Caco-2 (cell line): ENCODE measurements at regions not wholly inside any gene's neighbourhood (a gene's known extent, or its start where the extent isn't known, plus 50 kb on each side); places are given as distances from the start of the nearest gene placed in this dataset.

Experiments
- BruUV-seq: library from RNA; stranded (reverse); fragments of 400-500 nt; replicated peaks from 2 replicates; lab custom pipeline; 2021; lab: Mats Ljungman, UMichigan
- CTCF ChIA-PET: fragments of 300-600 bp; sonication (Branson Sonifier 250); formaldehyde crosslinking; loops from one replicate; lab custom pipeline; 2022; ENCODE audit warnings: antibody characterized with exemption; lab: Charles Lee
- POLR2A ChIA-PET: fragments of 300-600 bp; sonication (Branson Sonifier 250); formaldehyde crosslinking; loops from one replicate; lab custom pipeline; 2022; ENCODE audit warnings: antibody characterized with exemption; lab: Charles Lee
- DNase-seq, 2 experiments: peaks; one replicate each; pipeline versions ENCODE4 v3.0.0 to v3.0.0-alpha.2; 2020 to 2022
- H3K27me3 ChIP-seq: replicated peaks from 2 replicates; pipeline ENCODE4 v1.6.0; 2011; ENCODE audit warnings: low read length; ENCODE audit not compliant: control insufficient read depth, insufficient read depth
- H3K36me3 ChIP-seq: 2 replicates; pipeline ENCODE4 v1.5.1; 2011; ENCODE audit warnings: low read length; ENCODE audit not compliant: control insufficient read depth, insufficient read depth
- H3K4me1 ChIP-seq: fragments of 250-450 bp; sonication (Bioruptor Pico); 2 replicates; pipeline ENCODE4 v1.5.1; 2020; ENCODE audit warnings: mild to moderate bottlenecking
- H3K4me3 ChIP-seq: 2 replicates; pipeline ENCODE4 v1.5.1; 2011; ENCODE audit warnings: low read depth, mild to moderate bottlenecking, control low read depth, low read length
- H3K9me3 ChIP-seq: fragments of 250-450 bp; sonication (Bioruptor Pico); 2 replicates; pipeline ENCODE4 v1.5.1; 2020; ENCODE audit warnings: mild to moderate bottlenecking, moderate library complexity
- H3K27ac Mint-ChIP-seq: one replicate; pipeline ENCODE4 v1.8.0; 2022; ENCODE audit warnings: mixed read lengths; ENCODE audit not compliant: unreplicated experiment
- H3K27me3 Mint-ChIP-seq: one replicate; pipeline ENCODE4 v1.8.0; 2022; ENCODE audit warnings: mixed read lengths; ENCODE audit not compliant: insufficient read depth, unreplicated experiment
- H3K36me3 Mint-ChIP-seq: one replicate; pipeline ENCODE4 v1.8.0; 2022; ENCODE audit warnings: mild to moderate bottlenecking, mixed read lengths; ENCODE audit not compliant: insufficient read depth, unreplicated experiment
- H3K4me1 Mint-ChIP-seq: one replicate; pipeline ENCODE4 v1.8.0; 2022; ENCODE audit warnings: low read depth, mixed read lengths; ENCODE audit not compliant: unreplicated experiment
- H3K4me3 Mint-ChIP-seq: one replicate; pipeline ENCODE4 v1.8.0; 2022; ENCODE audit warnings: mild to moderate bottlenecking, moderate library complexity, mixed read lengths; ENCODE audit not compliant: unreplicated experiment
- H3K9me3 Mint-ChIP-seq: one replicate; pipeline ENCODE4 v1.8.0; 2022; ENCODE audit warnings: mixed read lengths; ENCODE audit not compliant: unreplicated experiment
- intact Hi-C: fragments of 100-400 bp; cut with micrococcal nuclease; formaldehyde crosslinking; loops from one replicate; pipeline ENCODE4 v1.10.0; 2022; ENCODE audit not compliant: unreplicated experiment
- TF ChIP-seq, protein P1 (sequence below), 2 experiments: fragments of 200-600 bp in 1 of 2; IDR thresholded peaks; 1 replicate in 1 of 2; 2 replicates in 1 of 2; pipeline versions ENCODE4 v1.5.1 to v1.8.0; 2011 to 2022; ENCODE audit warnings: antibody characterized with exemption in 1 of 2, control low read depth in 1 of 2, inconsistent platforms in 1 of 2, low read depth in 1 of 2, low read length in 1 of 2, mild to moderate bottlenecking in 1 of 2, moderate library complexity in 1 of 2; ENCODE audit not compliant: insufficient read depth in 1 of 2, severe bottlenecking in 1 of 2, unreplicated experiment in 1 of 2

- no TSS peak for BruUV-seq
- no peaks in the 10 kb centered on the region for H3K36me3 ChIP-seq
- no peak overlapping the region for H3K4me3 ChIP-seq
- no peak for DNase-seq
- TF ChIP-seq, protein P1, sequence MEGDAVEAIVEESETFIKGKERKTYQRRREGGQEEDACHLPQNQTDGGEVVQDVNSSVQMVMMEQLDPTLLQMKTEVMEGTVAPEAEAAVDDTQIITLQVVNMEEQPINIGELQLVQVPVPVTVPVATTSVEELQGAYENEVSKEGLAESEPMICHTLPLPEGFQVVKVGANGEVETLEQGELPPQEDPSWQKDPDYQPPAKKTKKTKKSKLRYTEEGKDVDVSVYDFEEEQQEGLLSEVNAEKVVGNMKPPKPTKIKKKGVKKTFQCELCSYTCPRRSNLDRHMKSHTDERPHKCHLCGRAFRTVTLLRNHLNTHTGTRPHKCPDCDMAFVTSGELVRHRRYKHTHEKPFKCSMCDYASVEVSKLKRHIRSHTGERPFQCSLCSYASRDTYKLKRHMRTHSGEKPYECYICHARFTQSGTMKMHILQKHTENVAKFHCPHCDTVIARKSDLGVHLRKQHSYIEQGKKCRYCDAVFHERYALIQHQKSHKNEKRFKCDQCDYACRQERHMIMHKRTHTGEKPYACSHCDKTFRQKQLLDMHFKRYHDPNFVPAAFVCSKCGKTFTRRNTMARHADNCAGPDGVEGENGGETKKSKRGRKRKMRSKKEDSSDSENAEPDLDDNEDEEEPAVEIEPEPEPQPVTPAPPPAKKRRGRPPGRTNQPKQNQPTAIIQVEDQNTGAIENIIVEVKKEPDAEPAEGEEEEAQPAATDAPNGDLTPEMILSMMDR (IDR thresholded peaks at IDR 0.05; ENCODE audit: insufficient read depth in 1 of 2, low read depth in 1 of 2, low read length in 1 of 2, severe bottlenecking in 1 of 2, unreplicated experiment in 1 of 2): no peak
- no peaks in the 10 kb centered on the region for H3K4me1 ChIP-seq
- H3K27ac Mint-ChIP-seq: no peak overlapping the region
- no peaks in the 10 kb centered on the region for H3K27me3 Mint-ChIP-seq
- no peaks in the 10 kb centered on the region for H3K9me3 Mint-ChIP-seq
- POLR2A ChIA-PET: no interaction called here
- no peaks in the 10 kb centered on the region for H3K36me3 Mint-ChIP-seq
- CTCF ChIA-PET: no interaction called here
- intact Hi-C loops: no loop called here
- H3K27me3 ChIP-seq: no peaks in the 10 kb centered on the region
- H3K9me3 ChIP-seq: no peaks in the 10 kb centered on the region
- H3K4me1 Mint-ChIP-seq: no peaks in the 10 kb centered on the region
- no peak overlapping the region for H3K4me3 Mint-ChIP-seq
Observed at GRCh38 chr4:63795301-63795700, 613.9 kb downstream of the TECRL start.

- Mint-ChIP-seq H3K4me3 (no peak overlapping the region), H3K36me3 (no peaks in the 10 kb centered on the region), H3K27ac (no peak overlapping the region), H3K27me3 (no peaks in the 10 kb centered on the region), H3K4me1 (no peaks in the 10 kb centered on the region), H3K9me3 (no peaks in the 10 kb centered on the region)
- no TSS peak for BruUV-seq
- no peaks in the 10 kb centered on the region for H3K4me1 ChIP-seq
- no peak overlapping the region for H3K4me3 ChIP-seq
- DNase-seq: no peak
- intact Hi-C loops: no loop called here
- ChIA-PET CTCF (no interaction called here), POLR2A (no interaction called here)
- no peaks in the 10 kb centered on the region for H3K9me3 ChIP-seq
- no peaks in the 10 kb centered on the region for H3K36me3 ChIP-seq
- TF ChIP-seq, protein P1 (IDR thresholded peaks at IDR 0.05; ENCODE audit: insufficient read depth in 1 of 2, low read depth in 1 of 2, low read length in 1 of 2, severe bottlenecking in 1 of 2, unreplicated experiment in 1 of 2): no peak
- H3K27me3 ChIP-seq: no peaks in the 10 kb centered on the region
Observed at GRCh38 chr4:63790377-63790776, 618.9 kb downstream of the TECRL start.

DNA sequence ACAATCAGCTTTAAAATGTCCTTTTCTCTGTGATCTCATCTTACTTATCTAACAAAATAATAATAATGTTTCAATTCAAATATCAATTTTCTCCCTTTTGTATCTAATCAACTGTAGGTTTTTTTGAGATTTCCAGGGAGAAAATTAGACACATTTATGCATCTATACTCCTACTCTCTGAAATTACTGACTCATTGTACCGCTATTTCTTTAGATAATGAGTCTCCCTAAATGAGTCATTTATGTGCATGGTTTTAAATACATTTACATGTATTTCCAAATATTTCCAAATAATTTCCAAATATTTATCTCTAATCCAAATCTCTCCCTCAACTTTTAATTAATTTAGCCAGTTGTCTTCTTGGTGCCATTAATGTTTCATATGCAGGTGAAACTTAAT lies 621.0 kb downstream of the TECRL start:
- ChIA-PET POLR2A (no interaction called here), CTCF (no interaction called here)
- Histone ChIP-seq H3K9me3 (no peaks in the 10 kb centered on the region), H3K4me3 (no peak overlapping the region), H3K36me3 (no peaks in the 10 kb centered on the region), H3K27me3 (no peaks in the 10 kb centered on the region), H3K4me1 (no peaks in the 10 kb centered on the region)
- no peak for DNase-seq
- H3K4me1 Mint-ChIP-seq: no peaks in the 10 kb centered on the region
- no peaks in the 10 kb centered on the region for H3K27me3 Mint-ChIP-seq
- H3K27ac Mint-ChIP-seq: no peak overlapping the region
- no peaks in the 10 kb centered on the region for H3K9me3 Mint-ChIP-seq
- TF ChIP-seq, protein P1 (IDR thresholded peaks at IDR 0.05; ENCODE audit: insufficient read depth in 1 of 2, low read depth in 1 of 2, low read length in 1 of 2, severe bottlenecking in 1 of 2, unreplicated experiment in 1 of 2): no peak
- no peaks in the 10 kb centered on the region for H3K36me3 Mint-ChIP-seq
- no peak overlapping the region for H3K4me3 Mint-ChIP-seq
- BruUV-seq: no TSS peak
- intact Hi-C loops: no loop called here
